ENCODE measurements at regions not wholly inside any gene's neighbourhood (a gene's known extent, or its start where the extent isn't known, plus 50 kb on each side); places are given as distances from the start of the nearest gene placed in this dataset.
"Not testable (repeated sequence)": the region's sequence is repeated elsewhere in the genome, so short reads cannot be mapped to it uniquely, and the experiment has no call there.

GRCh38 chr15:70382762-70383458, 285.2 kb upstream of the TLE3 start:
- no peak for DNase-seq

DNA sequence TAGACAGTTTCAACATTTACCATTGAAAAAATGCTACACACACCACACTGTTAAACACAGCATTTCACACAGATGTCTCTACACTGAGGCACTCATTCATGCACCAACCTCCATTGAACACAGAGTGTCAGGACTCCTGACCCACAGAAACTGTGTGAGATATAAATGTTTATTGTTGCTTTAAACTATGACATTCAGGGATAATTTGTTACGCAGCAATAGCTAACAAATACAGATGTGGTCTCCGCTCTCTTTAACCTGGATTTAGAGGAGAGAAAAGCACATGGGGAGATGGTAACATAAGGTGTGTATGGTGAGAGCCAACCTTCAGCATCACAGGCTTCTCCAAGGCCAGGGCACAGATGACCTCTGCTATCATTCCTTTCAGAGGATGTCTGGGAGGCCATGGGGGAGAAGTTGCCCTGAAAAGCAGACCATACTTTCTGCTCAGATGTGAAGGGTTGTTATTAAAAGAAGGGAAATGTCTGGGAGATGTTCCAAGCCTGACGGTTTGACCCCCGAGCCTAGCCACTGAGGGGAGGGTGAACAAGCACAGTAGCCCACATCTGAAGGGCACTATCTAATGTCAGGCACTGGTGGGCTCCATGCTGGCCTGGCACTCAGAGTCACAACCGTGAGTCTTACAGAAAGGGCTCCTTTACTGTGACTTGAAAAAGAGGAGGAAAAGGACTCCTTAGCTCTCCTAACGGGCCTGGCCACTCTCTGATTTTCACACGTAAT, 284.5 kb upstream of the TLE3 start:
- DNase-seq = no peak

- DNase-seq = no peak
These were observed 282.5 kb upstream of the TLE3 start for GRCh38 chr15:70379938-70380883.

DNA sequence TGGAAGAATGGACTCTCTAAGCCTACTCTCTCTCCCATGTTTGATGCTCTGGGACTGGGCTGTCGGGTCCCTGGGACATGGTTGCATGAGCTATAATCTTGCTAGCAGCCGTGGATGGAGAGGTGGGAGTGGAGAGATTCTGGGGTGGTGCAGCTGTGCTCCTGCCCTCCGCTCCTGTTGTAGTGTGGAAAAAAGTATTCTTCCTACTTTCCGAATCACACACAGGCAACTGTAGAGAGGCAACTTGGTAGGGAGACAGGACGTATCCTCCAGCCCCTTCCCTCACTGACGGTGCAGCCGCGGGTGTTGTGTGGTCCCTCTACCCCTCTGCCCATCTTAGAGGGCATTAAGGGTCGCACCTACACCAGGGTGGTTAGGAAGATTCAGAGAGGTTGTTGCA, 281.4 kb upstream of the TLE3 start:
- DNase-seq = no peak

DNA sequence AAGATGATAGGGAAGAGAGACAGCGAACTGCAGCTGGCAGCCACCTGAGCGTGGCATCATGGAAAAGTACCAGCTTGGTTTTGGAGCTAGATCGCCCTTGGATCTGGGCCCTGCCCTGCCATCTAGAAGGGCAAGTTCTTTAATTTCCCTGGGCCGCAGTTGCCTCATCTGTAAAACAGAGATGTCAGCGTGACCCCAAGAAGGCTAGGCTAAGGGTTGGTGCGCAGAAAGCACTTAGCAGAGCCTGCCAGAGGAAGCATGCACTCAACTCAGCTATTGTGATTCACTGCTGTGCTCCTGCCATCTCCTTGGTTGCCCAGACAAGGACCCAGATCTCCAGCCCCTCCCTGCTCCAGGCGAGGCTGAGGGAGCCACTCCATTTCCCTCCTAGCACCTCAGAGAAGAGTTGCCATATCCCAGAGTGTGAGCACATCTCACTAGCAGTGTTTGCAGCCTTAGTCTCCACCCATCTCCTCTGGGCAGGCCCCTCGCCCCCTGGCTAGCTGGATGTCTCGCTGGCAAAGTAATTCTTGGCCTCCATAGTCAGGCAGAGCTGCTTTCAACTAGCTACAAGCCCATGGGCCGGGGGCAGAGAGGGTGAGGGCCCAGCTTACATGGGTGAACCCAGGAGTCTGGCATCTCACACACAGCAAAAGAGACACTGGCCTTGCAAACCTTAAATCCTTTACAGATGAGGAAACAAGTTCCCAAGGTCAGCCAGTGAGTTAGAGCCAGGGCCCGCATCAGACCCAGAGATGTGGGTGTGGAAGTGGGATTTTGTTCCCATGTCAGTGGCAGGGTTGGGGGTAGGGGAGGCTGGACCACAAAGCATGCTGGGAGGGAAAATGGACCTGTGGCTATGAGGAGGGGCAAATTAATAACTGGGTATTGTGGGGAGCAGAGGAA, 280.7 kb upstream of the TLE3 start:
- no peak for DNase-seq

DNA sequence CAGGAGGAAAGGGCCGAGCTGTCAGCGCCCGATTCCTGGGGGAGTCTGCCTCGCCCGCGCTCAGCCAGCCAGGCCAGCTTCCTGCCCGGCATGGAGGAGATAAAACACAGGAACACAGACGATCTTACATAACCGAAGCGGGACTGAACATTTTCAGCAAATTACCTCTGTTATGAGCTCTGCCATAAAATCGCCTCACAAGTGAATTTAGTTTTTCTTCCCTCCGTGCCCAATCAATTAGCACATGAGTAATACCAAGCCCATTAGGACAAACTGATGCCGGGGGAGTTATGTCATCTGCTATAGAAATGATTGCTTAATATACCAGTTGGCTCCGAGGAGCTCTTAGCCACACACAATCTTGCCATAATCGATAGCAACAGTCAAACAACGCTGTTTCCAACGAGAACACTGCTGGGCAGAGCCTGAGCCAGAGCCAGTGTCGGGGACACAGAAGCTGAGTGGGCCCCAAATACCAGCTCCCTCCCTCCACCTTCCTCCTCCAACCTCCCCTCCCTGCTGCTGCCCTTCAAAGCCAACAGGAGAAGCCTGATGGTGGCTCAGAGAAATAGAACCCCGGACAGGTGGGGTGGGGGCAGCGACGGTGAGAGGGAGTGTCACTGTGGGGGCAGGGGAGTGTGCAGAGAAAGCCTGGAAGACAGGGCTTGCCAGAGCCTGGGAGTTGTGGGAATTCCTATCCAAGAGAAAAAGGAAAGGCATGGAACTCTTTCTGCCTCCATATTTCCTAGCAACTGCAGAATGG, 279.4 kb upstream of the TLE3 start:
- no peak for DNase-seq

DNA sequence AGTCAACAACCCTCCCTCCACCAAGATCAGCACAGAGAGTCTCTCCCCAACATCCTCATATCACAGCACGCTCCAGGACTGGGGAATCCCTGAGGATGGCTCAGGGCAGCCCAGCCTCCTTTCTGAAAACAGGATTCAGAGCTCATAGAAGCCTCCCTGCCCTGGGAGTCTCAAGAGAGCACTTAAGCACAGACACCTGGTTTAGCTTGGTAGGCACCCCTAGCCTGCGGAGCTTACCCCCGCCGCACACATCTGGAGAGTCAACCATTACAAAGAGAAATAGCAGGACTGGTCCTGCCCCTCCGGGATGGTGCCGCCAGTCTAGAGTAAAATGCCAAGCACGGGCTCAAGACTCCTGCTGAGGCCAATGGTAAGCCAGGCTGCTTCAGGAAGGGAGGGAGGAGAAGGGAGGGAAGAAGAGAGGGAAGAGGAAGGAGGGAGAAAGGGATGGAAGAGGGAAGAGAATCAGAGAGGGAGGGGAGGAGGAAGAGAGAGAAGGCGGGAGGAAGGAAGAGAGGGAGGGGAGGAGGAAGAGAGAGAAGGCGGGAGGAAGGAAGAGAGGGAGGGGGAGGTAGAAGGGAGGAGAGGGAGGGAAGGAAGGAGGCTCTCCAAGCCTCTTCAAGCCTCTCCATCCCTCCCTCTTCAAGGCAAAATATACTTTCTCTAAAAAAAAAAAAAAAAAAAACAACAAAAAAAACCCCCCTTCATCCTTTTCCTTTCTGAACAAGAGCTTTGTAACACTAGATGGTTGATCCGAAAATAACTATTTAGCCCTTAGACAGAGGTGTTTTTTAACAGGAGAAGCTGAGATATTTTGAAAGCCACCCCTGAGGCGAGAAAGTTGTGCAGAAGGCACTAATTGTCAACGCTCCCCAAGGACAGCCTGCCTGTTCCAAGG, 278.6 kb upstream of the TLE3 start:
- DNase-seq = no peak

DNA sequence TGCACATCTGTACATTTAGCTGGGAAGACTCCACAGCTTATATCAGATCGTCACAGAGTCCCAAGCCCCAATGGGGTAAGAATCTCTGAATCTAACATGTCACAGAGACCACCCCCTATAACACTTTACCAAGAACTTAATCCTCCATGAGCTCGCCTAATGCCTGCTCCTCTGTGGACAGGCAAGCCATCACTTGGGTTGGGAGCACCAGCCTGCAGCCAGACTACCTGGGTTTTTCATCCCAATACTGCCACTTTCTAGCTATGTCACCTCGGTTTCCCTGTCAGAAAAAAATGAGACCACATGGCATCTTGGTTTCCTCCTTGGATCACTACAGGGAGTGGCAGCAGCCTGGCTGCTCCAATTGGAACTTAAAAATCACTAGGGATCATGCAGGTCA, 277.9 kb upstream of the TLE3 start:
- DNase-seq = no peak

DNA sequence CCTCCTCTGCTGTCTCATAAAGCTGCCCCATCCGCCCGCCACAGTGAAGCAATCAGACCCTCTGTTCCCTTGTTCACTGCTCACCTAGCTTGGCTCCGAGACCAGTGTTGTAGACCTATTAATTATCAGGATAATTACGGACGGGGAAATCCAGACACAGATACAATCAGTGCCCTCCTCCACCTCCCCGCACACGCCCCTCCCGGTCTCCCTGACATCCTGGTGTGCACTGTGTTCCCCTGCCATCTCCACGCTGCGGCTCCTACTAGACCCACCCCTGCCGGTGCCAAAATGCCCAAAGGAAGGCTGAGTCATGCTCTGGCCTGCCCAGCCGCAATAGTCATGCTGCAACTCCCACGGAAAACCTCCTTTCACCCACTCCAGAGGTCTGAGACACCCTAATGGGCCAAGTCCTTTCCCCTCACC, 277.3 kb upstream of the TLE3 start:
- DNase-seq = no peak

- DNase-seq = no peak
These were observed 276.4 kb upstream of the TLE3 start for GRCh38 chr15:70374096-70374495.

DNA sequence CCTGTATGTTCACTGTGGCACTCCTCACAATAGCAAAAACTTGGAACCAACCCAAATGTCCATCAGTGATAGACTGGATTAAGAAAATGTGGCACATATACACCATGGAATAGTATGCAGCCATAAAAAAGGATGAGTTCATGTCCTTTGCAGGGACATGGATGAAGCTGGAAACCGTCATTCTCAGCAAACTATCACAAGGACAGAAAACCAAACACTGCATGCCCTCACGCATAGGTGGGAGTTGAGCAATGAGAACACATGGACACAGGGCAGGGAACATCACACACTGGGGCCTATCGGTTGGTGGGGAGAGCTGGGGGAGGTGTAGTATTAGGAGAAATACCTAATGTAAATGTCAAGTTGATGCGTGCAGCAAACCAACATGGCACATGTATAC, 275.7 kb upstream of the TLE3 start:
- not testable (repeated sequence) for DNase-seq

- not testable (repeated sequence) for DNase-seq
These were observed 270.4 kb upstream of the TLE3 start for GRCh38 chr15:70367913-70368705.

DNA sequence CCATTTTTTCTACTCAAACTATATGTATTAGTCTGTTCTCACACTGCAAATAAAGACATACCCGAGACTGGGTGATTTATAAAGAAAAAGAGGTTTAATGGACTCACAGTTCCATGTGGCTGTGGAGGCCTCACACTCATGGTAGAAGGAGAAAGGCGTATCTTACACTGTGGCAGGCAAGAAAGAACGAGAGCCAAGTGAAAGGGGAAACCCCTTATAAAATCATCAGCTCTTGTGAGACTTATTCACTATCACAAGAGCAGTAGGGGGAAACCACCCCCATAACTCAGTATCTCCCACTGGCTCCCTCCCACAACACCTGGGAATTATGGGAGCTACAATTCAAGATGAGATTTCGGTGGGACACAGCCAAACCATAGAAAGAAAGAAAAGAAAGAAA, 266.3 kb upstream of the TLE3 start:
- not testable (repeated sequence) for DNase-seq

- DNase-seq = no peak
These were observed 265.2 kb upstream of the TLE3 start for GRCh38 chr15:70362886-70363285.

GRCh38 chr15:70362350-70362749, 264.6 kb upstream of the TLE3 start:
- DNase-seq = no peak

GRCh38 chr15:70361891-70362290, 264.2 kb upstream of the TLE3 start:
- no peak for DNase-seq

- no peak for DNase-seq
These were observed 263.4 kb upstream of the TLE3 start for GRCh38 chr15:70361106-70361505.

DNA sequence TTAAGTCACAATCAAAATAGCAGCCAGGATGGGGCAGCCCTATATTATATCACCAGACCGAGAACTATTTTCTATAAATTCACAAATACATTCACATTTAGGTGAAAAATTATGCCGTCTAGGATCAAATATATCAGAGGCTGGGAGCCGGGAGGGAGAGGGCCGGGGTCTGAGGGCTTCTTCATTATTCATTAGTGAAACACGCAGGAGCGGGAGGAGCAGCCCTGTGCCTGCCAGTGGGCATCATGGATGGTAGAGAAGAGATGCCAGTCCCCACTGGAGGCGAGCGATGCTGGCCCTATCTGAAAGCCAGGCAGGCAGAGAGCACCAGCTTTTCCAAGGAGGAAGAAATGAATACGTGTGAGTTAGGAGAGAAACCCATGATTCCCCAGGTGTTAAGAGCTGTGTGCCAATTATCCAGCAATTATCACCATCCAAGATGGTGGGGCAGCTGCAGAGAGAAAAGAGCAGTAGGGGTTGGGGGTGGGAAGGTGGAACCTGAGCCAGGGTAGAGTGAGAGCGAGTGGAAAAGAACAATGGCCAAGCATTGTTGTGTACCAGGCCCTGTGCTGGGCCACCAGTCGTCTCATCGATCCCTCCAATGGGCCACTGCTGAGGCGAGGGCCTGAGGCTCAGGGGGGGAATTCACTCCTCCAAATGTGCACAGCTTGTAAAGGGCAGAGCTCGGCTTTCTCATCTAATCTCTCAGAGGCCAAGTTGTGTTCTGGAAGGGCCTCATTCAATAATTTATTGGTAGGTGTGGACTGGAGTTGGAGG, 261.3 kb upstream of the TLE3 start:
- no peak for DNase-seq

All from activated CD8-positive, alpha-beta memory T cell treated with anti-CD3 and anti-CD28 coated beads, Interleukin-2, amount 50 U/mL, for 4 hours (primary cell).